ENCODE measurements at regions not wholly inside any gene's neighbourhood (a gene's known extent, or its start where the extent isn't known, plus 50 kb on each side); places are given as distances from the start of the nearest gene placed in this dataset.

- Histone ChIP-seq H3K36me3 (replicated peaks in 1 of 2; ENCODE audit: insufficient read depth in 1 of 2, low read depth in 2 of 2) (no peaks in the 10 kb centered on the region), H3K9me3 (no peaks in the 10 kb centered on the region), H3K27me3 (no peaks in the 10 kb centered on the region), H3K4me3 (no peak overlapping the region), H3K4me1 (no peaks in the 10 kb centered on the region), H3K27ac (no peak overlapping the region)
- intact Hi-C loops (cut with DNase I): no loop called here
- ATAC-seq (no peak), DNase-seq (no peak)
- no peak for TF ChIP-seq POLR2A (IDR thresholded peaks at IDR 0.05)
- TF ChIP-seq, protein P1, sequence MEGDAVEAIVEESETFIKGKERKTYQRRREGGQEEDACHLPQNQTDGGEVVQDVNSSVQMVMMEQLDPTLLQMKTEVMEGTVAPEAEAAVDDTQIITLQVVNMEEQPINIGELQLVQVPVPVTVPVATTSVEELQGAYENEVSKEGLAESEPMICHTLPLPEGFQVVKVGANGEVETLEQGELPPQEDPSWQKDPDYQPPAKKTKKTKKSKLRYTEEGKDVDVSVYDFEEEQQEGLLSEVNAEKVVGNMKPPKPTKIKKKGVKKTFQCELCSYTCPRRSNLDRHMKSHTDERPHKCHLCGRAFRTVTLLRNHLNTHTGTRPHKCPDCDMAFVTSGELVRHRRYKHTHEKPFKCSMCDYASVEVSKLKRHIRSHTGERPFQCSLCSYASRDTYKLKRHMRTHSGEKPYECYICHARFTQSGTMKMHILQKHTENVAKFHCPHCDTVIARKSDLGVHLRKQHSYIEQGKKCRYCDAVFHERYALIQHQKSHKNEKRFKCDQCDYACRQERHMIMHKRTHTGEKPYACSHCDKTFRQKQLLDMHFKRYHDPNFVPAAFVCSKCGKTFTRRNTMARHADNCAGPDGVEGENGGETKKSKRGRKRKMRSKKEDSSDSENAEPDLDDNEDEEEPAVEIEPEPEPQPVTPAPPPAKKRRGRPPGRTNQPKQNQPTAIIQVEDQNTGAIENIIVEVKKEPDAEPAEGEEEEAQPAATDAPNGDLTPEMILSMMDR (IDR thresholded peaks at IDR 0.05): no peak
These were observed 766.2 kb upstream of the KIRREL3 start for GRCh38 chr11:127766734-127767133.

- no peak for TF ChIP-seq POLR2A (IDR thresholded peaks at IDR 0.05)
- TF ChIP-seq, protein P1 (IDR thresholded peaks at IDR 0.05): no peak
- Histone ChIP-seq H3K9me3 (no peaks in the 10 kb centered on the region), H3K4me1 (no peaks in the 10 kb centered on the region), H3K36me3 (replicated peaks in 1 of 2; ENCODE audit: insufficient read depth in 1 of 2, low read depth in 2 of 2) (no peaks in the 10 kb centered on the region), H3K4me3 (no peak overlapping the region), H3K27me3 (no peaks in the 10 kb centered on the region), H3K27ac (no peak overlapping the region)
- ATAC-seq: no peak
- DNase-seq: no peak
- WGBS, 2 donors: 53 to 54% methylated on average over 5 of the region's 5 CpGs
- intact Hi-C loops (cut with DNase I): no loop called here
These were observed 738.3 kb upstream of the KIRREL3 start for GRCh38 chr11:127738771-127739286.

DNA sequence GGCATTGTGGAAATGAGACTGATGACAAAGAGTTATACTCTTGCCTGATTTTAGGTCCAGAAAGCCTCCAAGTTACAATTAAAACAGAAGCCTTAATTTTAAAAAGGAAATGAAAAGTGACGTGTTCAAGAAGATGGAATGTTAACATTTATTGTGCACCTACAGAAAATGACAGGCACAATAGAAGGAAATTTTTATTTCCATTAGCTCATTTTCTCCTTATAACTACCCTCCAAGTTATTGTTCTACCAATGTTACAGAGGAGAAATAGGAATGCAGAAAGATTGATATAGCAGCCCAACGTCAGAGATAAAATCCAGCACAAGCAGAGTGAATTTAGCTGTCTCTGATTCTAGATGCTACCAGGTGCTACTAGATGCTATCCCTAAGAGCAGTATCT, 736.9 kb upstream of the KIRREL3 start:
- 57% methylated on average over 2 of the region's 2 CpGs for WGBS, 2 donors
- no peaks in the 10 kb centered on the region for H3K4me1 ChIP-seq
- intact Hi-C loops (cut with DNase I): no loop called here
- H3K9me3 ChIP-seq: no peaks in the 10 kb centered on the region
- H3K27me3 ChIP-seq: no peaks in the 10 kb centered on the region
- no peak overlapping the region for H3K4me3 ChIP-seq
- no peaks in the 10 kb centered on the region for H3K36me3 ChIP-seq (replicated peaks in 1 of 2; ENCODE audit: insufficient read depth in 1 of 2, low read depth in 2 of 2)
- no peak for ATAC-seq
- DNase-seq: no peak
- no peak for TF ChIP-seq POLR2A (IDR thresholded peaks at IDR 0.05)
- TF ChIP-seq, protein P1 (IDR thresholded peaks at IDR 0.05): no peak
- no peak overlapping the region for H3K27ac ChIP-seq

DNA sequence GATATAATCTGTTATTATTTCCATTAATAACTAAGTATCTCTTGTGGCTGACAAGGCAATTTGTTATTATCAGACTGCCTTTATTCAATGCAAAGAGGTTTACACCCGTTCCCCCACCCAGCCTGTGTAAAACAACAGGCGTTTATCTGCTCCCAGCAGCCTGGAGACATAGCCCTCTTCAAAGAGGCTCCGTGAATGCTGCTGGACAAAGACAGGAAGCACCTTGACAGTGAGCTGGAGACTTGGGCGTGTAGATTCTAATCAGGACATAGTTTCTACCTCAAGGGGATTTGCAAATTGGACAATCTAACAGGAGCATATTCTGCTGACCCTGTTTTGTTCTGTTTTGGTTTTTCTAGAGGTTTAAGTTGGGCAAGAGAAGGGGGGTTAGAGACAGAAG, 733.0 kb upstream of the KIRREL3 start:
- TF ChIP-seq, protein P1 (IDR thresholded peaks at IDR 0.05): no peak
- no peak for TF ChIP-seq POLR2A (IDR thresholded peaks at IDR 0.05)
- DNase-seq (no peak), ATAC-seq (no peak)
- Histone ChIP-seq H3K9me3 (no peaks in the 10 kb centered on the region), H3K36me3 (replicated peaks in 1 of 2; ENCODE audit: insufficient read depth in 1 of 2, low read depth in 2 of 2) (no peaks in the 10 kb centered on the region), H3K27ac (no peak overlapping the region), H3K4me3 (no peak overlapping the region), H3K27me3 (no peaks in the 10 kb centered on the region), H3K4me1 (no peaks in the 10 kb centered on the region)
- 11 to 12% methylated on average over 4 of the region's 4 CpGs for WGBS, 2 donors
- intact Hi-C loops (cut with DNase I): no loop called here

DNA sequence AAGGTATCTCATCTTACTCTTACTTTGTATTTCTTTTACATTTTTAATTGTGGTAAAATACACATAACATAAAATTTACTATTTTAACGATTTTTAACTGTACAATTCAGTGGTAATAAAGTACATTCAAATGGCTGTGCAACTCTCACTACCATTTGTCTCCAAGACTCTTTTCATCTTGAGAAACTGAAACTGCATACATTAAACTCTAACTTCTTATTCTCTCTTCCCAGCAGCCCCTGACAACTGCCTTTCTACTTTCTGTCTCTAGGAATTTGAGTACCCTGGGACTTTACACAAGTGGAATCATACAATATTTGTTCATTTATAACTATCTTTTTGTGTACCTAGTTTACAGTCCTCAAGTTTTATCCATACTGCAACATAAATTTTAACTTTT, 725.8 kb upstream of the KIRREL3 start:
- H3K4me3 ChIP-seq: no peak overlapping the region
- H3K4me1 ChIP-seq: no peaks in the 10 kb centered on the region
- no peaks in the 10 kb centered on the region for H3K9me3 ChIP-seq
- DNase-seq (no peak), ATAC-seq (no peak)
- intact Hi-C loops (cut with DNase I): no loop called here
- TF ChIP-seq, protein P1 (IDR thresholded peaks at IDR 0.05): no peak
- no peak for TF ChIP-seq POLR2A (IDR thresholded peaks at IDR 0.05)
- H3K36me3 ChIP-seq (replicated peaks in 1 of 2; ENCODE audit: insufficient read depth in 1 of 2, low read depth in 2 of 2): no peaks in the 10 kb centered on the region
- 18 to 41% methylated on average over 1 of the region's 1 CpG for WGBS, 2 donors
- H3K27ac ChIP-seq: no peak overlapping the region
- H3K27me3 ChIP-seq: no peaks in the 10 kb centered on the region

All from body of pancreas (tissue), 4 donors.